ENCODE measurements at regions not wholly inside any gene's neighbourhood (a gene's known extent, or its start where the extent isn't known, plus 50 kb on each side); places are given as distances from the start of the nearest gene placed in this dataset.

- intact Hi-C loops (cut with micrococcal nuclease): no loop called here
These were observed 218.4 kb upstream of the TLE3 start for GRCh38 chr15:70316059-70316600.

- intact Hi-C loops (cut with micrococcal nuclease): no loop called here
These were observed 217.7 kb upstream of the TLE3 start for GRCh38 chr15:70315431-70315830.

- intact Hi-C loops (cut with micrococcal nuclease): no loop called here
These were observed 217.0 kb upstream of the TLE3 start for GRCh38 chr15:70314688-70315087.

- intact Hi-C loops (cut with micrococcal nuclease): no loop called here
These were observed 216.3 kb upstream of the TLE3 start for GRCh38 chr15:70314018-70314354.

- intact Hi-C loops (cut with micrococcal nuclease): no loop called here
These were observed 215.6 kb upstream of the TLE3 start for GRCh38 chr15:70313099-70314017.

GRCh38 chr15:70311821-70312220, 214.1 kb upstream of the TLE3 start:
- intact Hi-C loops (cut with micrococcal nuclease): no loop called here

GRCh38 chr15:70309716-70310115, 212.0 kb upstream of the TLE3 start:
- intact Hi-C loops (cut with micrococcal nuclease): no loop called here

- intact Hi-C loops (cut with micrococcal nuclease): no loop called here
These were observed 211.2 kb upstream of the TLE3 start for GRCh38 chr15:70308735-70309434.

GRCh38 chr15:70308011-70308734, 210.5 kb upstream of the TLE3 start:
- intact Hi-C loops (cut with micrococcal nuclease): no loop called here

GRCh38 chr15:70306582-70306981, 208.9 kb upstream of the TLE3 start:
- intact Hi-C loops (cut with micrococcal nuclease): no loop called here

GRCh38 chr15:70306081-70306480, 208.4 kb upstream of the TLE3 start:
- intact Hi-C loops (cut with micrococcal nuclease): no loop called here

- intact Hi-C loops (cut with micrococcal nuclease): no loop called here
These were observed 206.3 kb upstream of the TLE3 start for GRCh38 chr15:70303981-70304380.

GRCh38 chr15:70302360-70302759, 204.6 kb upstream of the TLE3 start:
- intact Hi-C loops (cut with micrococcal nuclease): no loop called here

- intact Hi-C loops (cut with micrococcal nuclease): loop anchor here (2.0 kb wide), 1 partner anchor 191 kb away; no protein-coding TSS in a partner anchor
These were observed 203.7 kb upstream of the TLE3 start for GRCh38 chr15:70301396-70301795.

- intact Hi-C loops (cut with micrococcal nuclease): loop anchor here (2.0 kb wide), 1 partner anchor 193 kb away; no protein-coding TSS in a partner anchor
These were observed 202.5 kb upstream of the TLE3 start for GRCh38 chr15:70299931-70300869.

- intact Hi-C loops (cut with micrococcal nuclease): no loop called here
These were observed 199.8 kb upstream of the TLE3 start for GRCh38 chr15:70297465-70298058.

GRCh38 chr15:70294731-70295305, 197.1 kb upstream of the TLE3 start:
- intact Hi-C loops (cut with micrococcal nuclease): no loop called here

GRCh38 chr15:70293591-70294470, 196.1 kb upstream of the TLE3 start:
- intact Hi-C loops (cut with micrococcal nuclease): no loop called here

- intact Hi-C loops (cut with micrococcal nuclease): no loop called here
These were observed 195.4 kb upstream of the TLE3 start for GRCh38 chr15:70293138-70293537.

All from T-helper 2 cell treated with Interferon-gamma antibody and Interleukin-4, amounts not matched to agents 100 ng/mL and 5 ng/mL, for 36 hours (primary cell).